H1 (cell line): ENCODE measurements at regions not wholly inside any gene's neighbourhood (a gene's known extent, or its start where the extent isn't known, plus 50 kb on each side); places are given as distances from the start of the nearest gene placed in this dataset.

Experiments used
- POLR2AphosphoS5 ChIP-seq: IDR thresholded peaks from 2 replicates; pipeline ENCODE4 v1.6.1; 2011; ENCODE audit warnings: low read depth, low read length
- SP2 ChIP-seq: IDR thresholded peaks from 2 replicates; pipeline ENCODE4 v1.6.1; 2012; ENCODE audit warnings: mild to moderate bottlenecking, low read length, inconsistent platforms

DNA sequence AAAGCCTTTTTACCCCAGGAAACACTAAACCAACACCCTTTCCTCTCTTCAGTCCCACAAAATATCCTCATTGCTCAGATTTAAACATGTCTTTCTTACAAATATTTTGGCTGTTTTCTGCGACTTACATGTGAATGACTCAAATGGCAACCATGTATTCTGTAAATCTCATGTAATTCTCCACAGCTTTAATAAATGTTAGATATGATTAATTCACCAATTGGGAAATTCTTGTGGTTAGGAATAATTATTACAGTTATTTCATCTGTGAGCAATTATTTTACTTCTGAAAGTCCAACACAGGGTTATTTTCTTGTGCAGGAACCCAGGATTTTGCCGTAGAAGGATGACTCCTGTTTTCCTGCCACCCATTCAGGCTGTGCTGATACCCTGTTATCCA lies 431.5 kb downstream of the LMO4 start (continued):
- TF ChIP-seq POLR2AphosphoS5 (no peak), SP2 (no peak)
